Loucy (cell line): ENCODE measurements at regions not wholly inside any gene's neighbourhood (a gene's known extent, or its start where the extent isn't known, plus 50 kb on each side); places are given as distances from the start of the nearest gene placed in this dataset.

Experiments used
- EZH2phosphoT487 ChIP-seq: fragments of 200-600 bp; IDR thresholded peaks from 2 replicates; pipeline ENCODE4 v1.6.1; 2018; ENCODE audit warnings: antibody characterized with exemption, mild to moderate bottlenecking, moderate library complexity, borderline replicate concordance
- TF ChIP-seq, protein P1 (sequence below): fragments of 200-600 bp; sonication (generic); conservative IDR thresholded peaks from 2 replicates; pipeline ENCODE4 v1.5.1; 2014; ENCODE audit warnings: mild to moderate bottlenecking, antibody characterized with exemption, low read length

DNA sequence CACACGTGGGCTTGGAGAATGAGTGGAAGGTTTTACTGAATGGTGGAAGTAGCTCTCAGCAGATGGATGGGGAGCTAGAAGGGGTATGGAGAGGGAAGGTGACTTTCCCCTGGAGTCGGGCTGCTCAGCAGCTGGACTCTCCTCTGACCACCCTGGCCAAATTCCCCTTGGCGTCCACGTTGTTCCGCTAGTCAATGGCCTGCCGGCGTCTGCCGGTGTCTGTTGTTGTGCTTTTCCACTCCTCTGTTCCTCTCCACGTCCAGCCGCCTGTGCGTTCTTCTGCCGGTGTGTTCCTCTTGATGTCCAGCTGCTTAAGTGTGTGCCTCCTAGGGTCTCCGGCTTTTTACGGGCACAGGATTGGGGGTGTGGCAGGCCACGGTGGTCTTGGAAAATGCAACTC is 203.5 kb downstream of the MYRFL start:
- TF ChIP-seq, protein P1, sequence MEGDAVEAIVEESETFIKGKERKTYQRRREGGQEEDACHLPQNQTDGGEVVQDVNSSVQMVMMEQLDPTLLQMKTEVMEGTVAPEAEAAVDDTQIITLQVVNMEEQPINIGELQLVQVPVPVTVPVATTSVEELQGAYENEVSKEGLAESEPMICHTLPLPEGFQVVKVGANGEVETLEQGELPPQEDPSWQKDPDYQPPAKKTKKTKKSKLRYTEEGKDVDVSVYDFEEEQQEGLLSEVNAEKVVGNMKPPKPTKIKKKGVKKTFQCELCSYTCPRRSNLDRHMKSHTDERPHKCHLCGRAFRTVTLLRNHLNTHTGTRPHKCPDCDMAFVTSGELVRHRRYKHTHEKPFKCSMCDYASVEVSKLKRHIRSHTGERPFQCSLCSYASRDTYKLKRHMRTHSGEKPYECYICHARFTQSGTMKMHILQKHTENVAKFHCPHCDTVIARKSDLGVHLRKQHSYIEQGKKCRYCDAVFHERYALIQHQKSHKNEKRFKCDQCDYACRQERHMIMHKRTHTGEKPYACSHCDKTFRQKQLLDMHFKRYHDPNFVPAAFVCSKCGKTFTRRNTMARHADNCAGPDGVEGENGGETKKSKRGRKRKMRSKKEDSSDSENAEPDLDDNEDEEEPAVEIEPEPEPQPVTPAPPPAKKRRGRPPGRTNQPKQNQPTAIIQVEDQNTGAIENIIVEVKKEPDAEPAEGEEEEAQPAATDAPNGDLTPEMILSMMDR: no peak
- no peak for TF ChIP-seq EZH2phosphoT487
